CD14-positive monocyte (primary cell): ENCODE measurements at regions not wholly inside any gene's neighbourhood (a gene's known extent, or its start where the extent isn't known, plus 50 kb on each side); places are given as distances from the start of the nearest gene placed in this dataset.
"Not testable (repeated sequence)": the region's sequence is repeated elsewhere in the genome, so short reads cannot be mapped to it uniquely, and the experiment has no call there.

ENCODE experiments used
- DNase-seq, 3 donors: peaks; one replicate each; pipeline ENCODE4 v3.0.0-alpha.2; 2011 to 2022
- H2AFZ ChIP-seq: 2 replicates; pipeline ENCODE4 v1.6.0; 2012; ENCODE audit warnings: mild to moderate bottlenecking, low read depth, low read length, inconsistent platforms; ENCODE audit not compliant: insufficient read depth, poor library complexity, severe bottlenecking
- H3K27ac ChIP-seq, 2 donors: 1 replicate in 1 of 2; 2 replicates in 1 of 2; pipeline ENCODE4 v1.5.1; 2012 to 2013; ENCODE audit warnings: low read length in 2 of 2, control low read depth in 1 of 2, inconsistent platforms in 1 of 2, low read depth in 1 of 2, mild to moderate bottlenecking in 1 of 2
- H3K27me3 ChIP-seq, 2 donors: one replicate each; pipeline versions ENCODE4 v1.6.0 to v1.6.1; 2011 to 2013; ENCODE audit warnings: low read length in 2 of 2; ENCODE audit not compliant: control insufficient read depth in 2 of 2, insufficient read depth in 2 of 2
- H3K36me3 ChIP-seq, 2 donors: replicated peaks in 1 of 2; 1 replicate in 1 of 2; 2 replicates in 1 of 2; pipeline versions ENCODE4 v1.5.1 to v1.6.1; 2012 to 2013; ENCODE audit warnings: low read length in 2 of 2, control low read depth in 1 of 2, inconsistent platforms in 1 of 2, mild to moderate bottlenecking in 1 of 2; ENCODE audit not compliant: insufficient read depth in 2 of 2, control insufficient read depth in 1 of 2
- H3K4me1 ChIP-seq, 2 donors: 1 replicate in 1 of 2; 2 replicates in 1 of 2; pipeline versions ENCODE4 v1.5.1 to v1.6.1; 2012 to 2013; ENCODE audit warnings: low read length in 2 of 2, control low read depth in 1 of 2, inconsistent platforms in 1 of 2, mild to moderate bottlenecking in 1 of 2, moderate library complexity in 1 of 2; ENCODE audit not compliant: insufficient read depth in 2 of 2, control insufficient read depth in 1 of 2
- H3K4me2 ChIP-seq: replicated peaks from 2 replicates; pipeline ENCODE3; 2012; ENCODE audit warnings: low read length, moderate library complexity, mild to moderate bottlenecking; ENCODE audit not compliant: poor library complexity, severe bottlenecking; ENCODE audit errors: extremely low read depth
- H3K4me3 ChIP-seq, 3 experiments: fragments of 200-600 bp in 1 of 3; sonication (generic) in 1 of 3; replicated peaks in 1 of 3; 1 replicate in 2 of 3; 2 replicates in 1 of 3; pipeline ENCODE4 v1.5.1; 2011 to 2013; ENCODE audit warnings: low read length in 3 of 3, mild to moderate bottlenecking in 3 of 3, control low read depth in 2 of 3, low read depth in 2 of 3, inconsistent platforms in 1 of 3, moderate library complexity in 1 of 3
- H3K79me2 ChIP-seq: 2 replicates; pipeline ENCODE4 v1.6.0; 2012; ENCODE audit warnings: mild to moderate bottlenecking, control low read depth, inconsistent platforms, low read length, moderate library complexity; ENCODE audit not compliant: insufficient read depth
- H3K9ac ChIP-seq: 2 replicates; pipeline ENCODE4 v1.6.0; 2017; ENCODE audit warnings: low read length, mild to moderate bottlenecking; ENCODE audit not compliant: insufficient read depth, poor library complexity, severe bottlenecking
- H3K9me3 ChIP-seq, 2 donors: replicated peaks in 1 of 2; 1 replicate in 1 of 2; 2 replicates in 1 of 2; pipeline versions ENCODE4 v1.5.1 to v1.6.1; 2012 to 2013; ENCODE audit warnings: low read length in 2 of 2, control low read depth in 1 of 2; ENCODE audit not compliant: control insufficient read depth in 1 of 2, insufficient read depth in 1 of 2
- H4K20me1 ChIP-seq: 2 replicates; pipeline ENCODE4 v1.6.0; 2012; ENCODE audit warnings: mild to moderate bottlenecking, low read length, control low read depth, moderate library complexity; ENCODE audit not compliant: insufficient read depth
- H3K27ac Mint-ChIP-seq, 7 donors: one replicate each; pipeline ENCODE4 v1.8.0; 2020; ENCODE audit warnings: mild to moderate bottlenecking in 7 of 7, mixed read lengths in 7 of 7, moderate library complexity in 6 of 7, inconsistent platforms in 2 of 7
- H3K27me3 Mint-ChIP-seq, 3 donors: one replicate each; pipeline ENCODE4 v1.8.0; 2021 to 2022; ENCODE audit warnings: low read depth in 3 of 3, mild to moderate bottlenecking in 3 of 3, mixed read lengths in 3 of 3, moderate library complexity in 3 of 3, inconsistent platforms in 1 of 3
- H3K36me3 Mint-ChIP-seq, 2 donors: one replicate each; pipeline ENCODE4 v1.8.0; 2020; ENCODE audit warnings: mixed read lengths in 2 of 2, inconsistent platforms in 1 of 2, mild to moderate bottlenecking in 1 of 2
- H3K4me1 Mint-ChIP-seq: one replicate; pipeline ENCODE4 v1.8.0; 2020; ENCODE audit warnings: mild to moderate bottlenecking, mixed read lengths
- H3K4me3 Mint-ChIP-seq, 2 donors: one replicate each; pipeline ENCODE4 v1.8.0; 2020; ENCODE audit warnings: mild to moderate bottlenecking in 2 of 2, mixed read lengths in 2 of 2, moderate library complexity in 1 of 2
- H3K9me3 Mint-ChIP-seq, 7 donors: one replicate each; pipeline ENCODE4 v1.8.0; 2020 to 2022; ENCODE audit warnings: mixed read lengths in 7 of 7, mild to moderate bottlenecking in 6 of 7, moderate library complexity in 6 of 7, inconsistent platforms in 2 of 7
- WGBS: methylation state at CpG from one replicate; pipeline ENCODE4 v1.1.5; 2013; ENCODE audit warnings: missing lambda C conversion rate; ENCODE audit not compliant: insufficient coverage; 5-methylcytosine and 5-hydroxymethylcytosine counted together
- intact Hi-C, 2 donors: fragments of 100-400 bp; cut with micrococcal nuclease; formaldehyde crosslinking; loops; one replicate each; pipeline versions ENCODE4 v1.15.0 to v1.15.1; 2023
- TF ChIP-seq, protein P1 (sequence below): fragments of 200-600 bp; IDR thresholded peaks from one replicate; pipeline ENCODE4 v1.8.0; 2022; ENCODE audit warnings: antibody characterized with exemption, mild to moderate bottlenecking

DNA sequence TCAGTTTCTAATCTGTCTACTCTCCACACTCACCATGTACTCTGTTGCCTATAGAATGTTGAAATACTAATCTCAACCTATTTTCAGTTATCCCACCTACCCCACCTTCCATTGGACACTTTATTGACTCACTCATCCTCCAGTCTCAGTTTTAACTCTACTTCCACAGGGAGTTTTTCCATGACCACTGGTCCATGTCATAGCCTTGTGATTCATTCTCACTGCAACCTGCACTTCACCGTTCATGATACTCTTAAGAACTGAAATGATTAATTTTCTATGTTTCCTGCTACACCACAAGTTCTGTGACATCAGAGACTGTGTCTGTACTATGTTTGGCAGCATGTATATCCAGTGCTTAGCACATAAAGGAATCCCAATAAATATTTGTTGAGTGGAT, 122.8 kb upstream of the HSF2 start:
- no peaks in the 10 kb centered on the region for H3K36me3 Mint-ChIP-seq
- peaks cover 0 to 2% (median 0%) of the 10 kb centered on the region in 3 donors for H3K27me3 Mint-ChIP-seq
- no peak overlapping the region for H3K4me3 Mint-ChIP-seq
- Histone ChIP-seq H3K27me3 (no peaks in the 10 kb centered on the region), H4K20me1 (no peaks in the 10 kb centered on the region), H3K27ac (no peak overlapping the region), H3K79me2 (no peaks in the 10 kb centered on the region), H3K4me3 (no peak overlapping the region), H3K9ac (no peak overlapping the region), H3K9me3 (peaks cover 0 to 10% of the 10 kb centered on the region in 2 donors), H2AFZ (no peak overlapping the region), H3K4me1 (no peaks in the 10 kb centered on the region), H3K4me2 (no peak overlapping the region), H3K36me3 (no peaks in the 10 kb centered on the region)
- H3K9me3 Mint-ChIP-seq = peaks cover 2 to 11% (median 6%) of the 10 kb centered on the region in 7 donors
- WGBS = no CpG with 5 or more reads among the region's 1 CpG
- TF ChIP-seq, protein P1, sequence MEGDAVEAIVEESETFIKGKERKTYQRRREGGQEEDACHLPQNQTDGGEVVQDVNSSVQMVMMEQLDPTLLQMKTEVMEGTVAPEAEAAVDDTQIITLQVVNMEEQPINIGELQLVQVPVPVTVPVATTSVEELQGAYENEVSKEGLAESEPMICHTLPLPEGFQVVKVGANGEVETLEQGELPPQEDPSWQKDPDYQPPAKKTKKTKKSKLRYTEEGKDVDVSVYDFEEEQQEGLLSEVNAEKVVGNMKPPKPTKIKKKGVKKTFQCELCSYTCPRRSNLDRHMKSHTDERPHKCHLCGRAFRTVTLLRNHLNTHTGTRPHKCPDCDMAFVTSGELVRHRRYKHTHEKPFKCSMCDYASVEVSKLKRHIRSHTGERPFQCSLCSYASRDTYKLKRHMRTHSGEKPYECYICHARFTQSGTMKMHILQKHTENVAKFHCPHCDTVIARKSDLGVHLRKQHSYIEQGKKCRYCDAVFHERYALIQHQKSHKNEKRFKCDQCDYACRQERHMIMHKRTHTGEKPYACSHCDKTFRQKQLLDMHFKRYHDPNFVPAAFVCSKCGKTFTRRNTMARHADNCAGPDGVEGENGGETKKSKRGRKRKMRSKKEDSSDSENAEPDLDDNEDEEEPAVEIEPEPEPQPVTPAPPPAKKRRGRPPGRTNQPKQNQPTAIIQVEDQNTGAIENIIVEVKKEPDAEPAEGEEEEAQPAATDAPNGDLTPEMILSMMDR = no peak
- H3K4me1 Mint-ChIP-seq = no peaks in the 10 kb centered on the region
- intact Hi-C loops = no loop called here
- no peak for DNase-seq
- no peak overlapping the region for H3K27ac Mint-ChIP-seq

DNA sequence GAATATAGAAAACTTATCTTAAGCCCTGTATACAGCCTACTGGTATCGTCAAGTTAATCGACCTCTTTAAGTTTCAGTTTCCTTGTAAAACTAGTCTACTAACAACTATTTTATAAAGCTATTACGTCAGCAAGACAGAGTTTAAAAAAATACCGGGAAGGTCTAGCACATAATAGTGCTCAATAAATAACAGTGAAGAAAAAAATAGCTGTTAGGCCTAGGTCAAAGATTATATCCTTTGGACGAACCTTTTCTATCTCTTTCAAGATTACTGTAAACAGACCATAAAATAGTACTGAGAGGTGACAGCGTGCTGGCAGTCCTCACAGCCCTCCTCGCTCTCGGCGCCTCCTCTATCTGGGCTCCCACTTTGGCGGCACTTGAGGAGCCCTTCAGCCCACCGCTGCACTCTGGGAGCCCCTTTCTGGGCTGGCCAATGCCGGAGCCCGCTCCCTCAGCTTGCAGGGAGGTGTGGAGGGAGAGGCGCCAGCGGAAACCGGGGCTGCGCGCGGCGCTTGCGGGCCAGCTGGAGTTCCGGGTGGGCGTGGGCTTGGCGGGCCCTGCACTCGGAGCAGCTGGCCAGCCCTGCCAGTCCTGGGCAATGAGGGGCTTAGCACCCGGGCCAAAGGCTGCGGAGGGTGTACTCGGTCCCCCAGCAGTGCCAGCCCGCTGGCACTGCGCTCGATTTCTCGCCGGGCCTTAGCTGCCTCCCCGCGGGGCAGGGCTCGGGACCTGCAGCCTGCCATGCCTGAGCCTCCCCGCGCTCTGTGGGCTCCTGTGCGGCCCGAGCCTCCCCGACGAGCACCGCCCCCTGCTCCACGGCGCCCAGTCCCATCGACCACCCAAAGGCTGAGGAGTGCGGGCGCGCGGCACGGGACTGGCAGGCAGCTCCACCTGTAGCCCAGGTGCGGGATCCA, 119.1 kb upstream of the HSF2 start:
- H3K27me3 ChIP-seq, H3K27me3 Mint-ChIP-seq, H3K4me1 Mint-ChIP-seq, H3K9ac ChIP-seq, H3K4me3 Mint-ChIP-seq, H4K20me1 ChIP-seq, H3K79me2 ChIP-seq, H3K27ac Mint-ChIP-seq, H3K4me2 ChIP-seq, H3K4me3 ChIP-seq, DNase-seq, H3K4me1 ChIP-seq, H3K27ac ChIP-seq, intact Hi-C loops, H3K36me3 ChIP-seq, H3K36me3 Mint-ChIP-seq, H2AFZ ChIP-seq: not testable (repeated sequence)
- peaks cover 2 to 16% (median 8%) of the 10 kb centered on the region in 7 donors for H3K9me3 Mint-ChIP-seq
- H3K9me3 ChIP-seq = peaks cover 0 to 12% of the 10 kb centered on the region in 2 donors
- 96% methylated on average over 42 of the region's 52 CpGs for WGBS
